ENCODE measurements at regions not wholly inside any gene's neighbourhood (a gene's known extent, or its start where the extent isn't known, plus 50 kb on each side); places are given as distances from the start of the nearest gene placed in this dataset.

DNA sequence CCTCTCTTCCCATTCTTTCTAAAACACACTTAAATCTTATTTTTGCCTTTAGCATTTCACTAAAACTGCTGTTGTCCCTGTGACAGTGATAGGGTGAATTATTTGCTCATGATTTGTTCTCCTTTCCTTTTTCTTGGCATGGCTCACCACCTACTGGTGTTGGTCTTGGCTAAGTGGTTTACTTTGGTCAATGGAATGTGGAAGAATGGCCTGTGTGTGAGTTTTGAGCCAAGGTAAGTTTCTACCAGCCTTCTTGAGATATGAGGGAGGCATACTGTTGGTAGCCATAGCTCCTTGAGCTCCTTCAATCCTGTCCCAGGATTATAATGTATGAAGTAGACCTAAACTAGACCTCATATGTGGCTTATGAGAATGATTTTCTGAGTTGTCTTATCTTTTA lies 506.3 kb upstream of the RAG2 start:
- peaks cover 0 to 11% (median 6%) of the 10 kb centered on the region in 8 donors for H3K9me3 Mint-ChIP-seq
- no peaks in the 10 kb centered on the region for H3K27me3 Mint-ChIP-seq
- Histone ChIP-seq H3K36me3 (ENCODE audit: insufficient read depth, low read length) (no peaks in the 10 kb centered on the region), H3K27ac (ENCODE audit: low read depth, low read length) (no peak overlapping the region), H3K4me1 (ENCODE audit: insufficient read depth, low read length) (no peaks in the 10 kb centered on the region), H3K4me3 (ENCODE audit: low read length in 2 of 2) (no peak overlapping the region), H3K9me3 (ENCODE audit: control insufficient read depth in 1 of 2, low read length in 2 of 2) (no peaks in the 10 kb centered on the region), H3K27me3 (ENCODE audit: insufficient read depth, low read length) (no peaks in the 10 kb centered on the region)
- H3K27ac Mint-ChIP-seq, result no peak overlapping the region
- H3K36me3 Mint-ChIP-seq, result no peaks in the 10 kb centered on the region
- H3K4me1 Mint-ChIP-seq, result no peaks in the 10 kb centered on the region
- intact Hi-C loops (cut with micrococcal nuclease), result no loop called here
- no peak overlapping the region for H3K4me3 Mint-ChIP-seq
- ChIA-PET POLR2A (ENCODE audit: partially characterized antibody) (no interaction called here), CTCF (ENCODE audit: partially characterized antibody) (no interaction called here)
- no peak for DNase-seq

GRCh38 chr11:37100008-37100407 lies 502.0 kb upstream of the RAG2 start:
- H3K27ac Mint-ChIP-seq, result no peak overlapping the region
- no peaks in the 10 kb centered on the region for H3K36me3 Mint-ChIP-seq
- no peaks in the 10 kb centered on the region for H3K36me3 ChIP-seq (ENCODE audit: insufficient read depth, low read length)
- no peak overlapping the region for H3K4me3 ChIP-seq (ENCODE audit: low read length in 2 of 2)
- ChIA-PET CTCF (ENCODE audit: partially characterized antibody) (no interaction called here), POLR2A (ENCODE audit: partially characterized antibody) (no interaction called here)
- no peaks in the 10 kb centered on the region for H3K4me1 Mint-ChIP-seq
- intact Hi-C loops (cut with micrococcal nuclease), result no loop called here
- no peak overlapping the region for H3K27ac ChIP-seq (ENCODE audit: low read depth, low read length)
- H3K4me3 Mint-ChIP-seq, result no peak overlapping the region
- no peaks in the 10 kb centered on the region for H3K4me1 ChIP-seq (ENCODE audit: insufficient read depth, low read length)
- H3K9me3 ChIP-seq (ENCODE audit: control insufficient read depth in 1 of 2, low read length in 2 of 2), result no peaks in the 10 kb centered on the region
- H3K9me3 Mint-ChIP-seq, result peaks cover 0 to 9% (median 5%) of the 10 kb centered on the region in 8 donors
- H3K27me3 Mint-ChIP-seq, result no peaks in the 10 kb centered on the region
- no peak for DNase-seq
- no peaks in the 10 kb centered on the region for H3K27me3 ChIP-seq (ENCODE audit: insufficient read depth, low read length)

DNA sequence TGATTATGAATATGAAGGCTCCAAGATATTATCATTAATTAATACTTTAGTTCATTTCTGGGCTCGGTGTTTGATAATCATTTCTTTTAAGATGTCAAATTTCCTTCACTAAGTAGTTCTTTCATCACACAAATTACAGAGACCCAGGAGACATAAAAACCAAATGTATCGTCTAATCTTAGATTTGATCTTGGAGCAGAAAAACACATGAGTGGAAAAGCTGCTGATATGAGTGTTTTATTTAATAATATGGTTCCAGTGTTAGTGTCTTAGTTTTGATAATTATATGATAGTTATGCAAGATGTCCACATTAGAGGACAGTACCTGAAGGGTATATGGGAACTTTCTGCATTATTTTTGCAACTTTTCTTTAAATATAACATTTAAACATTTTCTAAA lies 494.5 kb upstream of the RAG2 start:
- no peak for DNase-seq
- no peaks in the 10 kb centered on the region for H3K27me3 ChIP-seq (ENCODE audit: insufficient read depth, low read length)
- ChIA-PET POLR2A (ENCODE audit: partially characterized antibody) (no interaction called here), CTCF (ENCODE audit: partially characterized antibody) (no interaction called here)
- Mint-ChIP-seq H3K4me1 (no peaks in the 10 kb centered on the region), H3K9me3 (peaks cover 0 to 7% (median 1%) of the 10 kb centered on the region in 8 donors), H3K27ac (no peak overlapping the region), H3K4me3 (no peak overlapping the region), H3K27me3 (no peaks in the 10 kb centered on the region), H3K36me3 (no peaks in the 10 kb centered on the region)
- no peak overlapping the region for H3K27ac ChIP-seq (ENCODE audit: low read depth, low read length)
- intact Hi-C loops (cut with micrococcal nuclease), result no loop called here
- no peak overlapping the region for H3K4me3 ChIP-seq (ENCODE audit: low read length in 2 of 2)
- H3K4me1 ChIP-seq (ENCODE audit: insufficient read depth, low read length), result no peaks in the 10 kb centered on the region
- H3K36me3 ChIP-seq (ENCODE audit: insufficient read depth, low read length), result no peaks in the 10 kb centered on the region
- H3K9me3 ChIP-seq (ENCODE audit: control insufficient read depth in 1 of 2, low read length in 2 of 2), result no peaks in the 10 kb centered on the region

DNA sequence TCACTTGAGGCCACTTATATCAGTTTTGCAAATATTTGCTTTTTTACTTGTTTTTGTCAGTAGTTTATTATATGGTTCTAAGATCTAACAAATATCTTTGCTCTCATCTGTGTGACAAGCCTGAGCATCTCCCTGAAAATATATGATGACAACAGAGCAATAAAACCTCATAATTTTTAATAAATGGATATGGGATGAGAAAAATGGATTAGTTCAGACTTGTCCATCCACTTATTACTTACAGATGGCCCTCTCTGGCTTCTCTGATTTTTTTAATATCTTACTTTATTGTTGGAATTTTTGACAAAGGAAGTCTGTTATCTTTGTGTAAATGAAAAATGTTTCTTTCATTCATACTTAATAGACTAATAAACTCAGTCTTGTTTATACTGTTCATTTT lies 491.4 kb upstream of the RAG2 start:
- Mint-ChIP-seq H3K27ac (no peak overlapping the region), H3K4me3 (no peak overlapping the region), H3K4me1 (no peaks in the 10 kb centered on the region), H3K36me3 (no peaks in the 10 kb centered on the region), H3K27me3 (no peaks in the 10 kb centered on the region), H3K9me3 (peaks cover 0 to 7% (median under 1%) of the 10 kb centered on the region in 8 donors)
- H3K27ac ChIP-seq (ENCODE audit: low read depth, low read length), result no peak overlapping the region
- no peaks in the 10 kb centered on the region for H3K36me3 ChIP-seq (ENCODE audit: insufficient read depth, low read length)
- H3K4me3 ChIP-seq (ENCODE audit: low read length in 2 of 2), result no peak overlapping the region
- H3K27me3 ChIP-seq (ENCODE audit: insufficient read depth, low read length), result no peaks in the 10 kb centered on the region
- CTCF ChIA-PET (ENCODE audit: partially characterized antibody), result no interaction called here
- intact Hi-C loops (cut with micrococcal nuclease), result no loop called here
- H3K9me3 ChIP-seq (ENCODE audit: control insufficient read depth in 1 of 2, low read length in 2 of 2), result no peaks in the 10 kb centered on the region
- POLR2A ChIA-PET (ENCODE audit: partially characterized antibody), result no interaction called here
- H3K4me1 ChIP-seq (ENCODE audit: insufficient read depth, low read length), result no peaks in the 10 kb centered on the region
- no peak for DNase-seq

- no peak overlapping the region for H3K4me3 Mint-ChIP-seq
- no peak overlapping the region for H3K4me3 ChIP-seq (ENCODE audit: low read length in 2 of 2)
- POLR2A ChIA-PET (ENCODE audit: partially characterized antibody), result no interaction called here
- no peaks in the 10 kb centered on the region for H3K36me3 ChIP-seq (ENCODE audit: insufficient read depth, low read length)
- no peak for DNase-seq
- intact Hi-C loops (cut with micrococcal nuclease), result no loop called here
- H3K4me1 Mint-ChIP-seq, result no peaks in the 10 kb centered on the region
- H3K9me3 Mint-ChIP-seq, result peaks cover 0 to 4% (median 0%) of the 10 kb centered on the region in 8 donors
- no peaks in the 10 kb centered on the region for H3K27me3 ChIP-seq (ENCODE audit: insufficient read depth, low read length)
- no peak overlapping the region for H3K27ac Mint-ChIP-seq
- H3K36me3 Mint-ChIP-seq, result no peaks in the 10 kb centered on the region
- H3K4me1 ChIP-seq (ENCODE audit: insufficient read depth, low read length), result no peaks in the 10 kb centered on the region
- no peaks in the 10 kb centered on the region for H3K27me3 Mint-ChIP-seq
- H3K27ac ChIP-seq (ENCODE audit: low read depth, low read length), result no peak overlapping the region
- CTCF ChIA-PET (ENCODE audit: partially characterized antibody), result no interaction called here
- H3K9me3 ChIP-seq (ENCODE audit: control insufficient read depth in 1 of 2, low read length in 2 of 2), result no peaks in the 10 kb centered on the region
Observed at GRCh38 chr11:37088573-37088910, 490.5 kb upstream of the RAG2 start.

GRCh38 chr11:37087650-37088572 lies 489.9 kb upstream of the RAG2 start:
- Mint-ChIP-seq H3K9me3 (peaks cover 0 to 6% (median 0%) of the 10 kb centered on the region in 8 donors), H3K27me3 (no peaks in the 10 kb centered on the region), H3K27ac (no peak overlapping the region), H3K4me3 (no peak overlapping the region), H3K36me3 (no peaks in the 10 kb centered on the region), H3K4me1 (no peaks in the 10 kb centered on the region)
- no peak for DNase-seq
- Histone ChIP-seq H3K4me1 (ENCODE audit: insufficient read depth, low read length) (no peaks in the 10 kb centered on the region), H3K36me3 (ENCODE audit: insufficient read depth, low read length) (no peaks in the 10 kb centered on the region), H3K4me3 (ENCODE audit: low read length in 2 of 2) (no peak overlapping the region), H3K27ac (ENCODE audit: low read depth, low read length) (no peak overlapping the region), H3K27me3 (ENCODE audit: insufficient read depth, low read length) (no peaks in the 10 kb centered on the region), H3K9me3 (ENCODE audit: control insufficient read depth in 1 of 2, low read length in 2 of 2) (no peaks in the 10 kb centered on the region)
- intact Hi-C loops (cut with micrococcal nuclease), result no loop called here
- POLR2A ChIA-PET (ENCODE audit: partially characterized antibody), result no interaction called here
- CTCF ChIA-PET (ENCODE audit: partially characterized antibody), result no interaction called here

GRCh38 chr11:37078521-37078920 lies 480.5 kb upstream of the RAG2 start:
- DNase-seq, result no peak
- no peak overlapping the region for H3K4me3 ChIP-seq (ENCODE audit: low read length in 2 of 2)
- Mint-ChIP-seq H3K36me3 (no peaks in the 10 kb centered on the region), H3K4me3 (no peak overlapping the region), H3K9me3 (peaks cover 2 to 11% (median 5%) of the 10 kb centered on the region in 8 donors), H3K4me1 (no peaks in the 10 kb centered on the region), H3K27ac (no peak overlapping the region), H3K27me3 (peaks cover 0 to 2% of the 10 kb centered on the region in 2 donors)
- H3K9me3 ChIP-seq (ENCODE audit: control insufficient read depth in 1 of 2, low read length in 2 of 2), result no peaks in the 10 kb centered on the region
- H3K36me3 ChIP-seq (ENCODE audit: insufficient read depth, low read length), result no peaks in the 10 kb centered on the region
- CTCF ChIA-PET (ENCODE audit: partially characterized antibody), result no interaction called here
- H3K4me1 ChIP-seq (ENCODE audit: insufficient read depth, low read length), result no peaks in the 10 kb centered on the region
- intact Hi-C loops (cut with micrococcal nuclease), result no loop called here
- H3K27me3 ChIP-seq (ENCODE audit: insufficient read depth, low read length), result no peaks in the 10 kb centered on the region
- POLR2A ChIA-PET (ENCODE audit: partially characterized antibody), result no interaction called here
- no peak overlapping the region for H3K27ac ChIP-seq (ENCODE audit: low read depth, low read length)

Measured in CD4-positive, alpha-beta memory T cell (primary cell).